BLaER1 (cell line): ENCODE measurements at regions not wholly inside any gene's neighbourhood (a gene's known extent, or its start where the extent isn't known, plus 50 kb on each side); places are given as distances from the start of the nearest gene placed in this dataset.

Source experiments
- H3K27ac ChIP-seq: shearing (Covaris generic); formaldehyde crosslinking; 2 replicates; pipeline ENCODE4 v1.8.1; 2022
- H3K27me3 ChIP-seq: shearing (Covaris generic); formaldehyde crosslinking; 2 replicates; pipeline ENCODE4 v1.8.1; 2022
- H3K36me3 ChIP-seq: shearing (Covaris generic); formaldehyde crosslinking; 2 replicates; pipeline ENCODE4 v1.8.1; 2022
- H3K4me1 ChIP-seq: shearing (Covaris generic); formaldehyde crosslinking; 2 replicates; pipeline ENCODE4 v1.8.1; 2022
- H3K4me2 ChIP-seq: shearing (Covaris generic); formaldehyde crosslinking; 2 replicates; pipeline ENCODE4 v1.8.1; 2022
- H3K4me3 ChIP-seq: shearing (Covaris generic); formaldehyde crosslinking; 2 replicates; pipeline ENCODE4 v1.8.1; 2022
- H3K9ac ChIP-seq: shearing (Covaris generic); formaldehyde crosslinking; 2 replicates; pipeline ENCODE4 v1.8.1; 2022
- H3K9me3 ChIP-seq: shearing (Covaris generic); formaldehyde crosslinking; 2 replicates; pipeline ENCODE4 v1.8.1; 2022
- H4K20me1 ChIP-seq: shearing (Covaris generic); formaldehyde crosslinking; 2 replicates; pipeline ENCODE4 v1.8.1; 2022
- Cebpa-rat ChIP-seq: shearing (Covaris generic); IDR thresholded peaks from 2 replicates; pipeline ENCODE4 v1.8.1; 2022

DNA sequence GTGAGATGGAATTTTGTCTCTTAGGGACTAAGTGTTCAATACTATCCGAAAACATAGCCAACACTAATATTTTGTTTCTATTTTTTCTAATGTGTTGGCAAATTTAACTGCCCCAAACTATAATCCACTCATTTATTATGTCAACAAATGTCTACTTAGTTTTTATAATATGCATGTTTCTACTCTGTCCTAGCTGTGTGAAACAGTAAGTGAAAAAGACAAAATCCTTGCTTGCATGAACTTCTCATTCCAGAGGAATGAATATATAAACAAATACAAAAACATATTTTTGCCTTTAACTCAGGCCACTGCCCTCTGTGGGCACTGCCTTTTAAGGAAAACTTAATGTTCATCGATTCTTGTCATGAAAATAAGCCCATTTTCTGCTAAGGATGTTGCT is 1275.4 kb upstream of the CDH18 start:
- no peak for TF ChIP-seq Cebpa-rat
- Histone ChIP-seq H3K27me3 (no peaks in the 10 kb centered on the region), H3K9ac (no peak overlapping the region), H3K4me1 (no peaks in the 10 kb centered on the region), H4K20me1 (no peaks in the 10 kb centered on the region), H3K36me3 (no peaks in the 10 kb centered on the region), H3K4me3 (no peak overlapping the region), H3K9me3 (no peaks in the 10 kb centered on the region), H3K27ac (no peak overlapping the region), H3K4me2 (no peak overlapping the region)

DNA sequence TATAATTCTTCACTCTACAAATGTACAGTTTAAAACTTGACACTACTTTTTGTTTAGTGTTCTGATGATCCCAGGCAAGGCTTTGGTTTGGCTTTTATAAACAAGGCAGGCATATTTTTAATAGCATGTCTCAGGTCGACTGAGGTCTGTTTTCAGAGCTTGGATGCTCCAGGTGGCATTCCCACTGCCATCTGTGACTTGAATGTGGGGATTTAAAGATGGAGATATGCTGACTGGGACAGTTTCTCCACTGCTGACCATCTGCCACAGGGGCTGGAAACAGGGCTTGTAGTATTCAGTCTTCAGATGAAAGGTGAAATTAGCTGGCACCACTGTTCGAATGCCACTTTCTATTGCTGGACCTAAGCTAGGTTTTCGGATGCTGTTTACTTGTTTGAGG is 1266.2 kb upstream of the CDH18 start:
- H3K4me2 ChIP-seq, result no peak overlapping the region
- no peak overlapping the region for H3K4me3 ChIP-seq
- H3K27me3 ChIP-seq, result no peaks in the 10 kb centered on the region
- no peaks in the 10 kb centered on the region for H3K36me3 ChIP-seq
- H3K9ac ChIP-seq, result no peak overlapping the region
- TF ChIP-seq Cebpa-rat, result no peak
- no peaks in the 10 kb centered on the region for H3K4me1 ChIP-seq
- H4K20me1 ChIP-seq, result no peaks in the 10 kb centered on the region
- no peak overlapping the region for H3K27ac ChIP-seq
- no peaks in the 10 kb centered on the region for H3K9me3 ChIP-seq

DNA sequence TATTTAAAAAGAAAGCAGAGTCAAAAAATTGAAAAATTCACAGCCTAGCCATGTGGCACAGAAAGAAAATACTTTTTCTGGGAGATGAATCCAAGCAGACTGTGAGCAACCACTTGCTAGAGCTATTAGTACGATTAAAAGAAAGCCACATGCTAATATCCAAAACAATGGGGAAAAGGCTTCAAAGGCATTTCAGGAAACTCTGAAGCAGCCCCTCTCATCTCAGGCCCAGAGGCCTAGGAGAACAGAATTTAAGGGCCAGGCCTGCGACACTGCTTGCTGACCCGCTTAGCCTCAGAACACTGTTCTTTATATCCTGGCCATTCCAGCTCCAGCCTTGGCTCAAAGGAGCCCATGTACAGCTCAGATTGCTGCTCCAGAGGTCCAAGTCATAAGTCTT is 1257.0 kb upstream of the CDH18 start:
- no peaks in the 10 kb centered on the region for H3K4me1 ChIP-seq
- no peaks in the 10 kb centered on the region for H3K27me3 ChIP-seq
- no peaks in the 10 kb centered on the region for H4K20me1 ChIP-seq
- H3K9me3 ChIP-seq, result no peaks in the 10 kb centered on the region
- no peak overlapping the region for H3K9ac ChIP-seq
- TF ChIP-seq Cebpa-rat, result no peak
- H3K36me3 ChIP-seq, result no peaks in the 10 kb centered on the region
- H3K27ac ChIP-seq, result no peak overlapping the region
- no peak overlapping the region for H3K4me3 ChIP-seq
- no peak overlapping the region for H3K4me2 ChIP-seq

GRCh38 chr5:21238786-21239185 is 1250.8 kb upstream of the CDH18 start:
- no peak for TF ChIP-seq Cebpa-rat

DNA sequence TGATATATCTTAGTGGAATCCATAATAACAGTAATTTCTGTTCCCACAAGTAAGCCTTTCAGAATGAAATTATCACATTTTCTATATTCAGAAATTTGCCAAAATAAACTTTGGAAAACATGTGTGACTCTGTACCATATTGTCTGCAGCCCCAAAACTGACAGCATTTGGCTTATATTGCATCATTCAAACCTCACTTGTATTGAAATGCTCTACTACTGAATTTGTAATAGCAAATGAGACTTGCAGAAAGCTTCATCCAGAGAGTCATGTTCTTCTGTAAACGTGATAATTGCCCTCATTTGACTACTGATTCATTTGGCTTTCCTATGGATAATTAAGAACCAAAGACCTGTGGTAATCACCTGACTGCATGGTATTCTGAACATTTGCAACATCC is 1249.5 kb upstream of the CDH18 start:
- H3K27ac ChIP-seq, result no peak overlapping the region
- TF ChIP-seq Cebpa-rat, result no peak

More at GRCh38 chr5:21238786-21239185, 1250.8 kb upstream of the CDH18 start:
- H4K20me1 ChIP-seq, result no peaks in the 10 kb centered on the region
- no peaks in the 10 kb centered on the region for H3K27me3 ChIP-seq
- no peaks in the 10 kb centered on the region for H3K36me3 ChIP-seq
- no peaks in the 10 kb centered on the region for H3K9me3 ChIP-seq
- H3K4me1 ChIP-seq, result no peaks in the 10 kb centered on the region
- no peak overlapping the region for H3K27ac ChIP-seq
- H3K4me3 ChIP-seq, result no peak overlapping the region
- H3K4me2 ChIP-seq, result no peak overlapping the region
- no peak overlapping the region for H3K9ac ChIP-seq

GRCh38 chr5:21236971-21237427 is 1249.0 kb upstream of the CDH18 start:
- no peaks in the 10 kb centered on the region for H4K20me1 ChIP-seq
- H3K4me1 ChIP-seq, result no peaks in the 10 kb centered on the region
- H3K4me3 ChIP-seq, result no peak overlapping the region
- H3K4me2 ChIP-seq, result no peak overlapping the region
- no peaks in the 10 kb centered on the region for H3K9me3 ChIP-seq
- no peak overlapping the region for H3K9ac ChIP-seq
- no peak overlapping the region for H3K27ac ChIP-seq
- H3K27me3 ChIP-seq, result no peaks in the 10 kb centered on the region
- TF ChIP-seq Cebpa-rat, result no peak
- H3K36me3 ChIP-seq, result no peaks in the 10 kb centered on the region

More for the DNA sequence above, 1249.5 kb upstream of the CDH18 start:
- no peak overlapping the region for H3K4me2 ChIP-seq
- no peaks in the 10 kb centered on the region for H3K4me1 ChIP-seq
- no peak overlapping the region for H3K4me3 ChIP-seq
- H3K27me3 ChIP-seq, result no peaks in the 10 kb centered on the region
- no peaks in the 10 kb centered on the region for H3K36me3 ChIP-seq
- no peak overlapping the region for H3K9ac ChIP-seq
- H3K9me3 ChIP-seq, result no peaks in the 10 kb centered on the region
- no peaks in the 10 kb centered on the region for H4K20me1 ChIP-seq

DNA sequence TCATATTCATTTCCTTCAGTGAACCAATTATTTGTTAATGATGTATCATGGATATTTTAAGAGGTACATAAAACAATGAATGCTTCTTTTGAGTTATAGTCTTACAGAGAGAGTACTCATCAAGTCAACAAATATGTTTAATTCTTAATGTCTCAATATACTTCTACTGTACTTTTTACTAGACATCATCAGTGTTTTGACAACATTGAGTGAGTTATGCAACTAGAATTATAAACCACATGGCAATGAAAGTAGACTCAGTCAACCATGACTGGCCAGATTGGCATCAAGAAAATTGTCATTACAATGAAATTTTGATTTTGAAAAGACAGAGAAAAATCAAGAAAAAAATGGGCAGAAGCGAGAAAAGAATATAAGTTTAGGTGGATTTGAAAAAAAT is 1248.1 kb upstream of the CDH18 start:
- Histone ChIP-seq H3K9me3 (no peaks in the 10 kb centered on the region), H3K36me3 (no peaks in the 10 kb centered on the region), H3K4me2 (no peak overlapping the region), H3K27ac (no peak overlapping the region), H3K4me3 (no peak overlapping the region), H4K20me1 (no peaks in the 10 kb centered on the region), H3K4me1 (no peaks in the 10 kb centered on the region), H3K27me3 (no peaks in the 10 kb centered on the region), H3K9ac (no peak overlapping the region)
- TF ChIP-seq Cebpa-rat, result no peak

- Histone ChIP-seq H4K20me1 (no peaks in the 10 kb centered on the region), H3K9ac (no peak overlapping the region), H3K4me2 (no peak overlapping the region), H3K4me3 (no peak overlapping the region), H3K27ac (no peak overlapping the region), H3K36me3 (no peaks in the 10 kb centered on the region), H3K27me3 (no peaks in the 10 kb centered on the region), H3K9me3 (no peaks in the 10 kb centered on the region), H3K4me1 (no peaks in the 10 kb centered on the region)
- no peak for TF ChIP-seq Cebpa-rat
Measured at GRCh38 chr5:21225223-21226064, 1237.4 kb upstream of the CDH18 start.

- Histone ChIP-seq H3K36me3 (no peaks in the 10 kb centered on the region), H4K20me1 (no peaks in the 10 kb centered on the region), H3K27me3 (no peaks in the 10 kb centered on the region), H3K4me2 (no peak overlapping the region), H3K4me1 (peaks cover 8% of the 10 kb centered on the region; the same call in 1 of the 2 replicates), H3K9ac (no peak overlapping the region), H3K4me3 (no peak overlapping the region), H3K9me3 (no peaks in the 10 kb centered on the region), H3K27ac (no peak overlapping the region)
- no peak for TF ChIP-seq Cebpa-rat
Measured at GRCh38 chr5:21221616-21222015, 1233.6 kb upstream of the CDH18 start.

DNA sequence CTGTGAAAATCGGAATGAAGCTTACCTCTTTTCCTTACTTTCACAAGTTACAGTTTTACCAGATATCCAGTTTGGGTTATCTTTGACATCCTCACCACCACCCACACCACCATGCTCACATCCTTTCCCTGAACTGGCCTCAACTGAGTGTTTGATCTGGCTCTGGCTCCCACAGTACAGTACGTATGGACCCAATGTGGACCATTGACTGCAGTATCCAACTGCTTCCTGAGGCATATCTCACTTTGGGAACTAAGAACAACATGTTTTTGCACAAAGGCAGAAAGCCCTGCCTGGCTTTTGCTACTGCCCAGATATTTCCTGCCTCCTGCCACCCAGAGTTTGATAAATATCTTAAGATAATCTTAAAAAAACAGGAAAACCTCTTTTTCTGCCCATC is 1232.0 kb upstream of the CDH18 start:
- Histone ChIP-seq H3K4me3 (no peak overlapping the region), H3K27me3 (no peaks in the 10 kb centered on the region), H3K9me3 (no peaks in the 10 kb centered on the region), H3K27ac (no peak overlapping the region), H3K4me1 (peaks cover 8% of the 10 kb centered on the region; the same call in 1 of the 2 replicates), H3K36me3 (no peaks in the 10 kb centered on the region), H3K4me2 (no peak overlapping the region), H3K9ac (no peak overlapping the region), H4K20me1 (no peaks in the 10 kb centered on the region)
- no peak for TF ChIP-seq Cebpa-rat
